GM19395 (cell line): ENCODE measurements at regions not wholly inside any gene's neighbourhood (a gene's known extent, or its start where the extent isn't known, plus 50 kb on each side); places are given as distances from the start of the nearest gene placed in this dataset.

ENCODE experiments used
- ATAC-seq: cut with Tn5 transposase; IDR thresholded peaks from one replicate; pipeline ENCODE4 v1.9.1; 2021; ENCODE audit warnings: mild to moderate bottlenecking, moderate library complexity; ENCODE audit not compliant: unreplicated experiment

GRCh38 chr13:67343777-67344176, 113.6 kb upstream of the PCDH9 start:
- no peak for ATAC-seq

GRCh38 chr13:67341406-67341805, 111.3 kb upstream of the PCDH9 start:
- no peak for ATAC-seq

- no peak for ATAC-seq
Observed at GRCh38 chr13:67330149-67330548, 100.0 kb upstream of the PCDH9 start.

GRCh38 chr13:67328895-67329294, 98.8 kb upstream of the PCDH9 start:
- no peak for ATAC-seq

GRCh38 chr13:67318860-67319259, 88.7 kb upstream of the PCDH9 start:
- no peak for ATAC-seq

- no peak for ATAC-seq
Observed at GRCh38 chr13:67318398-67318797, 88.3 kb upstream of the PCDH9 start.

GRCh38 chr13:67314405-67314804, 84.3 kb upstream of the PCDH9 start:
- ATAC-seq, result no peak

GRCh38 chr13:67308004-67308772, 78.1 kb upstream of the PCDH9 start:
- ATAC-seq, result no peak

- ATAC-seq, result no peak
Observed at GRCh38 chr13:67306742-67307141, 76.6 kb upstream of the PCDH9 start.

GRCh38 chr13:67303661-67304333, 73.7 kb upstream of the PCDH9 start:
- ATAC-seq, result no peak

GRCh38 chr13:67299751-67300150, 69.6 kb upstream of the PCDH9 start:
- ATAC-seq, result no peak

- ATAC-seq, result no peak
Observed at GRCh38 chr13:67299072-67299635, 69.0 kb upstream of the PCDH9 start.

GRCh38 chr13:67298297-67298696, 68.2 kb upstream of the PCDH9 start:
- no peak for ATAC-seq

GRCh38 chr13:67296511-67296910, 66.4 kb upstream of the PCDH9 start:
- ATAC-seq, result no peak

- ATAC-seq, result no peak
Observed at GRCh38 chr13:67292886-67293285, 62.8 kb upstream of the PCDH9 start.

GRCh38 chr13:67285611-67286010, 55.5 kb upstream of the PCDH9 start:
- ATAC-seq, result no peak

- ATAC-seq, result no peak
Observed at GRCh38 chr13:67283637-67284036, 53.5 kb upstream of the PCDH9 start.

- no peak for ATAC-seq
Observed at GRCh38 chr13:67281466-67281865, 51.3 kb upstream of the PCDH9 start.
